ENCODE measurements at regions not wholly inside any gene's neighbourhood (a gene's known extent, or its start where the extent isn't known, plus 50 kb on each side); places are given as distances from the start of the nearest gene placed in this dataset.
"Not testable (repeated sequence)": the region's sequence is repeated elsewhere in the genome, so short reads cannot be mapped to it uniquely, and the experiment has no call there.

DNA sequence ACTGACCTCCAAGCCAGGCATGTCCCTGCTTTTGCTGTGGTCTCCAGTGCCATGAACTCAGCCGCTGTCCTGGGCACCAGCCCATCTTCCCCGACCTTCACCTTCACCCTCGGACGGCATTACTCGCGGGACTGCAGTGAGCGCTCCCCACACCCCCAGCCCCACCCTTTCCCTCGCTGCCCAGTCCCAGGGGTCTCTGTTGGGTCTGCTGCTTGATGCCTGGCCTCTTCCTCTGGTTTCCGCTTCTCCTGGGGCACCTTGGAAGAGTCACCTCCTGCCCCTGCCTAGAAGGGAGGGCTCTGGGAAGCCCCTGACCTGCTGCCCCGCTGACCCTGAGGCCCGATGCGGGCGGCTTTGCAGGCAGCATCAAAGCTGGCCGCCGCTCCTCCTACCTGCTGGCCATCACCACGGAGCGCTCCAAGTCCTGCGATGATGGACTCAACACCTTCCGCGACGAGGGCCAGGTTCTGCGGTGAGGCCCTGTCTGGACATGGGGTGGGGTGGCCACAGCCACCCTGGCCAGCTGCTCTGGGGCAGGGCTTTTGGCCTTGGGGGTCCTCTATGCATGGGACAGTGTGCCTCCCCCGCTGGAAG is 102.3 kb downstream of the ZNF267 start:
- not testable (repeated sequence) for DNase-seq

DNA sequence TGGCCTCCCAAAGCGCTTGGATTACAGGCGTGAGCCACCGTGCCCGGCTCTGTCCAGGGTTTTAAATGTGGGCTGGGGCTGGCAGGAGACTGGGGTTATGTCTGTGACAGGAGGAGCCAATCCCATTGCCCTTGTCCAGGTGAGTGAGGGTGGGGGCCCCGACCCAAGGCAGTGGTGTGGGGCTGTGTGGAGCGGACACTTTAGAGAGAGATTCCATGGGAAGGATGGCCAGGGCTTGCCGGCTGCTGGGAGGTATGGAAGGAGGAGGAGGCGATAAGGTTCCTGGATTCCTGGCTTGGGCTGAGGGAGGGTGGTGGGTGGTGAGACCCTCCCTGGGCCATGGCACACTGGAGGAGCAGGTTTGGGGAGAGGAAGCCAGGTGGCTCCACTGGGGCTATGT is 104.9 kb downstream of the ZNF267 start:
- DNase-seq = not testable (repeated sequence)

DNA sequence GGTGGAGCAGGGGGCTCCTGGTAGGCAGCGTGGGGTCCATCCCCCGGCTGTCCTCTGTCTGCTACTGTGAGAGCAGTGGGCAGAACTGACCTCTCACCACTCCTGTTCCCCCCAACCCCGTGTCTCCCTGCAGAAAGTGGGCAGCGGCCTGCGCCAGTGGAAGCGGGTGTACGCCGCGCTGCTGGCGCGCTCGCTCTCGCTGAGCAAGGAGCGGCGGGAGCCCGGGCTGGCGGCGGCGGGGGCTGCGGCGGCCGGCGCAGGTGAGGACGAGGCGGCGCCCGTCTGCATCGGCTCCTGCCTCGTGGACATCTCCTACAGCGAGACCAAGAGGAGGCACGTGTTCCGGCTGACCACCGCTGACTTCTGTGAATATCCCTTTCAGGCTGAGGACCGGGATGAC is 108.1 kb downstream of the ZNF267 start:
- DNase-seq = not testable (repeated sequence)

DNA sequence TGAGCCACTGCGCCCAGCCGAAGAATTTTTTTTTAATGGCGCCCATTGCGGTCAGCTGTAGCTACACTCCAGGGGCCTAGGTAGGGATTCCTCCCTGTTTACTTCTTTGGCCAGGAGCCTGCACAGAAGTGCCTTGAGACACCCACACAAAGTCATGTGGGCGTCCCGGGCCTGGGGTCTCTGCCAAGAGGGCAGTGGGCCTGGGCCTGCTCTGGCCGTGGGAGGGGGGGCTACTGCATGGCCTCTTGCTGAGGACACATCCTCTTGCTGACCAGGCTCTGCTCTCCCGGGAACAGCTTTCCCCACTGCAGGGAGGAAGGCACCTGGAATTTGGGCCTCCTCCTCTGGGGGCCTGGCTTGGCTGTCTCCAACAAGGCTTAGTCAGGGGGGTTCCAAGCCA is 109.4 kb downstream of the ZNF267 start:
- DNase-seq = not testable (repeated sequence)

DNA sequence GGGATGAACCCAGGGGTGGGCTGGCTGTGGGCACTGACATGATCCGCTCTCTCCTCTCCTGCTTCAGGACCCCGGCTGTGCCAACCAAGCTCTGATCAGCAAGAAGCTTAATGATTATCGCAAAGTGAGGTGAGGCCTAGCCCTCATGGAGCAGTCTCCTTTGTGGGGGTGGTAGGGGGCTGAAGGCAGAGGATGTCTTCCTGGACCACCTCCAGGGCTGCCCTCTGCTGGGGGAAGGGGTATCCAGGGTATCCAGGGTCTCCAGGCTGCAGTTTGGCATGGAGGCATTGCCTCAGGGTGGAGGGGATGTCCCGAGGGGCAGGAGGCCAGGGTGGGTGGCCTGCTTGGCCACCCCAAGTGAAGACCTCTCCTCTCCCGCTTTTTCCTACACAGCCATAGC is 110.1 kb downstream of the ZNF267 start:
- DNase-seq = not testable (repeated sequence)

DNA sequence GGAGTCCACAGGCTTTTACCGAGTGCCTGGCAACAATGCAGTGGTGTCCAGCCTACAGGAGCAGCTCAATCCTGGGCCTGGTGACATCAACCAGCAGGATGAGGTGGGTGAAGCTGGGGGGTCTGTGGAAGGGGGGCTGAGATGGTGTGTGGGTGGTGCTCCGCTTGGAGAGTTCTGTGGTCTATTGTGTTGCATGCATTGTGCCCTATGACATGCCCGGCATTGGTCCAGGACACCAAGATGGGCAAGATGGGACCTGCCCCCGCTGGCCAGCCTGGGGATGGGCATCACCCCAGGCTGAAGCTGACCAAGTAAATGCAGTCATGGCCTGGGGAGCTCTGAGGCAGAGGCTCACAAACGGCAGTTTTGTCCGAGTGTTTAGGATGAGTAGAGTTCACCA is 113.3 kb downstream of the ZNF267 start:
- not testable (repeated sequence) for DNase-seq

DNA sequence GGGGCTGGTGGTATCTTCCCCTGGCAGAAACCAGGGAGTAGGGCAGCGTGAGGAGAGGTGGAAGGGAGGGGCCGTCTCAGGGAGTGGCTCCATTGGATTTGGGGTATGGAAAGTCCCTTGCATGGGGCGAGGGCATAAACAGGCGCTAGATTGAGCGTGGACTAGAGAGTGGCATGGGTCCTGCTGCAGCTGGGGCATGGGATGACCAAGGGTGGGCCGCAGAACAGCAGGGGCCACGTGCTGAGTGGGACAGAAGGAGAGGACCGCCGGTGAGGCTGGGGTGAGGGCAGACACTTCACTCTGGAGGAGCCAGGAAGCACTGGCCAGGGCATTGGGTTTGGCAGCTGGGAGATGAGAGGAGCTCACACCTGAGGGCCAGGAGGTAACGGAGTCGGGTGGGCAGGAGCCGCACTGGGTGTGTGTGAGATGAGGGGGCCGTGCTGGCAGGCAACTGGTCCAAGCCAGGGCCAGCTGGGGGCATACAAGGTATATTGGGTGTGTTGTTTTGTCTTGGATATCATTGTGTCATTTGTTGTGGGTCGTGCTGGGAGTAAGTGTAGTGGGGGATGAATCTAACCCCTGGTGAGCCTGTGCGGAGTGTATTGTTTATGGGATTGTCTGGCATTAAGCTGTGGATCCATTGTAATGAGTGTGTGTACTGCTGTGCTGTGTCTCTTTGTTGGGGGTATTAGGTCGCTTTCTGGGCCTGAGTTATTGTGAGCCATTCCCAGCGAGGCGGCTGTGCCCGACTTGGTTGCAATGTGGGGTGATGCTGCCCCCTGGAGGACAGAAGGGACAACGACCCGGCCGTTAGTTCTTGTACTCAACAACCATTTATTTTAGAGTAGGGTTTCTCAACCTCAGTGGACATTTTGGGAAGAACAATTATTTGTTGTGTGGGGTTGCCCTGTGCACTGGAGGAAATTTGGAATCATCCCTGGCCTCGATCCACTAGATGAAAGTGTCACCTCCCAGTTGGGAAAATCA is 115.3 kb downstream of the ZNF267 start:
- not testable (repeated sequence) for DNase-seq

DNA sequence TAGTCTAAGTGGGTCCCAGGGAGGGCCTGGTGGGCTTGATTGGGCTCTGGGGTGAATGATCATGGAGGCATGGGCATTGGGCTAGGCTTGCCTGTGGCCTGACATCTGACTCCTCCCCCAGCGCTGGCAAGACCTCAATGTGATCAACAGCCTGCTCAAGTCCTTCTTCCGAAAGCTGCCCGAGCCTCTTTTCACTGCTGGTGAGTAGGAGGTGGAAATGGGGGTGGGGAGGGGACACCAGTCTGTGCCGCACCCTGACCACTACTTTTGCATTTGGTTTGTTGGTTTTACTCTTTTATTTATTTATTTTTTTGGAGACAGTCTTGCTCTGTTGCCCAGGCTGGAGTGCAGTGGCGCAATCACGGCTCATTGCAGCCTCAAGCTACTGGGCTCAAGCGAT is 116.7 kb downstream of the ZNF267 start:
- DNase-seq = not testable (repeated sequence)

DNA sequence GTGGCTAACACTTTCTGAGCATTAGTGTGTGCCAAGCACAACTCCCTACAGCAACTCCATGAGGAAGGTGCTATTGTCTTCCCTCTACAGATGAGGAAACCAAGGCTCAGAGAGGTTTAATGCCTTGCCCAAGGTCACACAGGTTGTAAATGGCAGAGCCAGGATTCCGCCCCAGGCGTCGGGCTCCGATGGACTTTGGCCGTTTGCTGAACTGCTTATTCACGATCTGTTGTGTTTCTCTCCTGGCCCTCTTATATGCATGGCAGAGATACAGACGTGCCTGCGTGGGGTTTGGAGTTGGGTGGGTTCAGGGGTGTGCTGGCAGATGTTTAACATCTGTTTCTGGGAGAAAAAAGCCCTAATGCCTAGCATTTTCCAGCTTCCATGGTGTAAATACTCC is 117.4 kb downstream of the ZNF267 start:
- DNase-seq = not testable (repeated sequence)

DNA sequence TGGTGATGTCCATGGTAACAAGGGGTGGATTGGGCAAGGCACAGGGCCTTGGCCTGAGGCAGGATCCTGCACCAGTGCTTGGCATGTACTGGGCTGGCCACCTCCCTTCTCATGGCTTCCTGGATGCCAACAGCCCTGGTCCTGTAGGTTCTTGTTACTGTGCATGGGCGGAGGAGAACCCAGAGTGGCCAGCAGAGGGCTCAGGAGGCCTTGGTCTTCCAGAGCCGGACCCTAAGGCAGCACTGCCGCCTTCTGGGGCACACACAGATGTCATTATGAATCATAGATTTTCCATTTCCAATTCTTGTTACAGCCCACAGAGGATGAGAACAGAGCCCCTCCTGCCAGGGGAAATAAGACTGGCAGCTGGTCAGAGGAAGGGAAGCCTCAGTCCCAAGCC is 122.7 kb downstream of the ZNF267 start:
- not testable (repeated sequence) for DNase-seq

DNA sequence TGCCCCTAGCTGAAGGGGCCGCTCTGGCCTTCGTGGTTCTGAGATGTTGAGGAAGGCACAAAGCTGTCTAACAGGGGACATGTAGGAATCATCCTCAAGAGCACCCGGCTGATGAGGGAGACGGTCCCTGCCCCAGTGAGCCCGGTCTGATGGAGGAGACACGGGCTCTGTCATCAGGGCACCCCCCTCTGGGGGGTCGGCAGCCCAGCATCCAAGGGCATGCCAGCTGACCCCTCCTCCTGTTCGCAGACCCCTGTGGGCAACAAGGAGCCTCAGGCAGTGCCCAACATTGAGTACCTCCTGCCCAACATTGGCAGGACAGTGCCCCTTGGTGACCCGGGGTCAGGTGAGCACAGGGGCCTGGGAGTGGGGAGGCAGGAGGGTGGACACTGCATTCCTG is 128.9 kb downstream of the ZNF267 start:
- DNase-seq = not testable (repeated sequence)

DNA sequence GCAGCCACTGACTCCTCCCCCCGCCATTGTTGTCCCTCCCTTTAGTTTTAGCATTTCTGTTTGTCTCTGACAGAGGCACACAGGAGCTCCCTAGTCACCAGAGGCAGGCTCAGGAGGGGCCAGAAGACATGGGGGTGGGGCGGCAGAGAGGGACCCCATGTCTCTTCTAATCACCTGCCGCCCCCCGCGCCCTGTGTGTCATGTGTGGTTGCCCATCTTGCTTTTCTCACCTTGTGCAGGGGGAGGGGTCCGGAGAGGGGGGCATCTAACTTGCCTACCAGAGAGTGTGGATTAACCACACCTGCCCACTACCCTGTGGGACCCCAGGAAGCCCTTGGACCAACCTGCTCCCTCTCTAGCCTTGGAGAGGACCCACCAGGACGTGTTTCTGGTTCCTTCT is 130.2 kb downstream of the ZNF267 start:
- DNase-seq = not testable (repeated sequence)

DNA sequence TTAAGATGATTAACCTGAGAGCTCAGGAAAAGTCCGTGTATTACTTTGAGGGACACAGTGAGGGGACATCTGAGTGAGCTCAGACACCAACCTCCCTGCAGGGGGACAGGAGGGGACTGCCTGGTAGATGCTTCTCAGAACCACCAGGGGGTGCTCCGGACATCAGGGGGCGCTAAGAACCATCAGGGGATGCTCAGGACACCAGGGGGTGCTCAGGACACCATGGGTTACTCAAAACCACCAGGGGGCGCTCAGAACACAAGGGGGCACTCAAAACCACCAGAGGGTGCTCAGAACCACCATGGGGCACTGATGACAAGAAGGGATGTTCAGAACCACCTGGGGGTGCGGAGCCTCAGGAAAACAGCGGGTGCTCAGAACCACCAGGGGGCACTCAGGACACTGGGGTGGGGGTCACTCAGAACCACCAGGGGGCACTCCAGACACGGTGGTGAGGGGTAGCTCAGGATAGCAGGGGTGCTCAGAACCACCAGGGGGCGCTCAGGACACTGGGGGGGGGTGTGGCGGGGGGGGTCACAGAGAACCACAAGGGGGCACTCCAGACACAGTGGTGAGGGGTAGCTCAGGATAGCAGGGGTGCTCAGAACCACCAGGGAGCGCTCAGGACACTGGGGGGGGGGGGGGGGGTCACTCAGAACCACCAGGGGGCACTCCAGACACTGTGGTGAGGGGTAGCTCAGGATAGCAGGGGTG is 165.3 kb downstream of the ZNF267 start:
- DNase-seq = peak; percentile 1

DNA sequence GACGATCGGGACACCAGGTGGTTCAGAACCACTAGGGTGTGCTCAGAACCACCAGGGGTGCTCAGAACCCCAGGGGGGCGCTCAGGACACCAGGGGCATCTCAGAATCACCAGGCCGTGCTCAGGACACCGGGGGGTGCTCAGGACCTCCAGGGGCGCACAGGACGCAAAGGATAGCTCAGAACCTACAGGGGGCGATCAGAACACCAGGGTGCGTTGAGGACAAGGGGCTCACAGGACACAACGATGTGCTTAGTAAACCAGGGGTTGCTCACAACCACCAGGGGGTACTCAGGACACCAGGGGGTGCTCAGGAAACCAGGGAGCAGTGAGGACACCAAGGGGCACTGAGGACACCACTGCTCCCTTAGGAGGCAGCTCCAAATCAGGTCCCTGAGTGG is 166.3 kb downstream of the ZNF267 start:
- not testable (repeated sequence) for DNase-seq

DNA sequence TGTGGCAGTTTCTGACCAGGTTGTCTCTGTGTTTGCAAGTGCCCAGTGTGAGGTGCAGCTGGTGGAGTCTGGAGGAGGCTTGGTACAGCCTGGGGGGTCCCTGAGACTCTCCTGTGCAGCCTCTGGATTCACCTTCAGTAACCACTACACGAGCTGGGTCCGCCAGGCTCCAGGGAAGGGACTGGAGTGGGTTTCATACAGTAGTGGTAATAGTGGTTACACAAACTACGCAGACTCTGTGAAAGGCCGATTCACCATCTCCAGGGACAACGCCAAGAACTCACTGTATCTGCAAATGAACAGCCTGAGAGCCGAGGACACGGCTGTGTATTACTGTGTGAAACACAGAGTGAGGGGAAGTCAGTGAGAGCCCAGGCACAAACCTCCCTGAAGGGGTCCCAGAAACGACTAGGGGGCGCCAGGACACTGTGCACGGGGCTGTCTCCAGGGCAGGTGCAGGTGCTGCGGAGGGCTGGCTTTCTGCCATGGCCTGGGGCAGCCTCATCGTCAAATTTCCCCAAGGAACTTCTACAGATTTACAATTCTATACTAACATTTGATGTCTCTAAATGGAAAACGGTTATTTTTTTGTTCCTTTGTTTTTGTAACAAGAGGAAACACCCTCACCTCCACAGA is 187.0 kb upstream of the TP53TG3D start:
- not testable (repeated sequence) for DNase-seq

DNA sequence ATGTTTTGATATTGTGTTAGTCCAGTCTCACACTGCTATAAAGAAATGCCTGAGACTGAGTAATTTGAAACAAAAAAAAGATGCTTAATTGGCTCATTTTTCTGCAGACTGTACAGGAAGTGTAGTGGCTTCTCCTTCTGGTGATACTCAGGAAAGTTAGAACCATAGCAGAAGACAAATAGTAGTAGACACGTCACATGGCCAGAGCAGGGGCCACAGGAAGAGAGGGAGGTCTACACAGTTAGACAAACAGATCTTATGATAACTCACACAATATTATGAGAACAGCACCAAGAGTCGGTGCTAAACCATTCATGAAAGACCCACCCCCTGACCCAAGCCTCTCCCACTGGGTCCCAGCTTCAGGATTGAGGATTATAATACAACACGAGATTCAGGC is 181.5 kb upstream of the TP53TG3D start:
- not testable (repeated sequence) for DNase-seq

DNA sequence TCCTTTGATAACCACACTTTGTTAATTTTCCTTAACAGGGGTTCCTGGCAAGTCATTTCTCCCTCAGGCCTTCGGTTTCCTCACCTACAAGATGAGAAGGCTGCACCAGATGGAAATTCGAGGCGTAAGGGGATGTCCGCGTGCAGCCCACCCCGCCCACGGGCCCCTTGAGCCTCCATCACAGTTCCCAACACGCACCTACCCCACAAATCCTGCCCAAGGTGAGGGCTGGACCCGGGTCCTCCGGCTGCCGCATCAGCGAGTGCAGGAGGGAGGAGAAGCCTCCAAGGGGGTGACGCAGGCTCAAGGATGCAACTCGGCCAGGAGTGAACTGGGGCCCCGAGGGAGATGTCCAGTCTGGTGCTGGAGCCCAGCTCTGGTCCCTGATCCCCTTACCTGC is 169.2 kb upstream of the TP53TG3D start:
- DNase-seq = not testable (repeated sequence)

DNA sequence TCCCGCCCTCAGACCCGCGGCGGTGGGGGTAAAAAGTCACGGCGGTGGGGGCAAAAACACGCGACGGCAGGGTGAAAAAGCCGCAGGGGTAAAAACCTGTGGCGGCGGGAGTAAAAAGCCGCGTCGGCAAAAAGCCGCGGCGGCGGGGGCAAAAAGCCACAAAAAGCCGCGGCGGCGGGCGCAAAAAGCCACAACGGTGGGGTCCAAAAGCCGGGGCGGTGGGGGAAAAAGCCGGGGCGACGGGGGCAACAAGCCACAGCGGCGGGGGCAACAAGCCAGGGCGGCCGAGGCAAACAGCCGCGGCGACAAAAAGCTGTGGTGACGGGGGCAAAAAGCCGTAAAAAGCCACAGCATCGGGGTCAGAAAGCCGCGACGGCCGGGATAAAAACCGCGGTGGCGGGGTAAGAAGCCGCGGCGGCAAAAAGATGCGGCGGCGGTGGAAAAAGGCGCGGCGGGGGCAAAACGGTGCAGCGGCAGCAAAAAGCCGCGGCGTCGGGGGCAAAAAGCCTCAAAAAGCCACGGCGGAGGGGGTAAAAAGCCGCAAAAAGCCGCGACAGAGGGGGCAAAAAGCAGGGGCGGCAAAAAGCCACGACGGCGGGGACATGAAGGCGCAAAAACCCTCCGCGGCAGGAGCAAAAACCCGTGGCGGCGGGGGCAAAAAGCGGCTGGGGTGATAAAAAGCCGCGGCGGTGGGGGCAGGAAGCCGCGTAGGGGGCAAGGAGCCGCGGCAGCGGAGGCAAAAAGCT is 168.3 kb upstream of the TP53TG3D start:
- not testable (repeated sequence) for DNase-seq

DNA sequence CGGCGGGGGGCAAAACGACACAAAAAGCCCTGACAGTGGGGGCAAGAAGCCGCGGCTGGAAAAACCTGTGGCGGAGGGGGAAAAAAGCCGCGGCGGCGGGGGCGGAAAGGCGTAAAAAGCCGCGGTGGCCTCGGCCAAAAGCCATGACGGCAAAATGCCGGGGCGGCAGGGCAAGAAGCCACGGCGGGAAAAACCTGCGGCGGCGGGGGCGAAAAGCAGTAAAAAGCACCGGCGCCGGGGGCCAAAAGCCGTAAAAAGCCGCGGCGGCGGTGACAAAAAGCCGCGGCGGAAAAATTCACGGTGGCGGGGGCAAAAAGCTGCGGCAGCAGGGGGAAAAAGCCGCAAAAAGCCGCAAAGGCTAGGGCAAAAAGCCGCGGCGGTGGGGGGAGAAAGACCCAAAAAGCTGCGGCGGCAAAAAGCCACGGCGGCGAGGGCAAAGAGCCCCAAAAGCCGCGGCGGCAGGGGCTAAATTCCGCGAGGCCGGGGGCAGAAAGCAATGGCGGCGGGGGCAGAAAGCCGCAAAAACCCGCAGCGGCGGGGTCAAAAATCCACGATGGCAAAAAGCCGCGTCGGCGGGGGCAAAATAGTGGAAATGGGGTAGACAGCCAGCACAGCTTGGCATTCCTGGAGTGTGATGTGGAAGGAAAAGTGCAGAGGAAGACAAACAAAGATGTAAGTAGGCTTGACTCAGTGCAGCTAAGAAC is 167.5 kb upstream of the TP53TG3D start:
- DNase-seq = peak; percentile 0

DNA sequence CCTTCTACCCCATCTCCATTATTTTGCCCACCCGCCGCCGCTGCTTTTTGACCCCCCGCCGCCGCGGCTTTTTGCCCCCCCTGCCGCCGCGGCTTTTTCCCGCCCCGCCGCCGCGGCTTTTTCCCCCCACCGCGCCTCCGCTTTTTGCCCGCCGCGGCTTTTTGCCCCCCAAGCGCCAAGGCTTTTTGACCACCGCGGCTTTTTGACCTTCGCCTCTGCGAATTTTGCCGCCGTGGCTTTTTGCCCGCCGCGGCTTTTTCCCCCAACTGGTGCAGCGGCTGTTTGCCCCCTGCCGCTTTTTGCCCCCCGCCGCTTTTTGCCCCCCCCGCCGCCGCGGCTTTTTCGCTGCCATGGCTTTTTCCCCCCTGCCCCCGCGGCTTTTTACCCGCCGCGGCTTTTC is 137.5 kb upstream of the TP53TG3D start:
- not testable (repeated sequence) for DNase-seq

DNA sequence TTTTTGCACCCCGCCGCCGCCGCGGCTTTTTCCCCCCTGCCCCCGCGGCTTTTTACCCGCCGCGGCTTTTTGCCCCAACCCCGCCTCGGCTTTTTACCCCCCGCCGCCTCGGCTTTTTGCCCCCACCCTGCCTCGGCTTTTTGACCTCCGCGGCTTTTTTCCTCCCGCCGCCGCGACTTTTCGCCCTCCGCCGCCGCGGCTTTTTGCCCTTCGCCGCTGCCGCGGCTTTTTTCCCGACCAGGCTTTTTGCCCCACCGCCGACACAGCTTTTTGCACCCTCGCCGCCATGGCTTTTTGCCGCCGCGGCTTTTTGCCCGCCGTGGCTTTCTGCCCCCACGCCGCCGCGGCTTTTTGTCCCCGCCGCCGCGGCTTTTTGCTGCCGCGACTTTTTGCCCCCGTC is 137.0 kb upstream of the TP53TG3D start:
- no peak for DNase-seq
